ENCODE measurements at regions not wholly inside any gene's neighbourhood (a gene's known extent, or its start where the extent isn't known, plus 50 kb on each side); places are given as distances from the start of the nearest gene placed in this dataset.

GRCh38 chr15:72847033-72847432, 63.5 kb upstream of the ADPGK start:
- POLR2A ChIA-PET, result no interaction called here
- H3K9me3 Mint-ChIP-seq, result peaks cover 6% of the 10 kb centered on the region
- no peak overlapping the region for H3K4me3 Mint-ChIP-seq
- H3K27me3 Mint-ChIP-seq (ENCODE audit: low read depth), result peaks cover 24% of the 10 kb centered on the region
- TF ChIP-seq STAT6 (CRISPR knock-in tag; conservative IDR thresholded peaks at IDR 0.05; ENCODE audit: low read depth) (no peak), NFYB (CRISPR knock-in tag; conservative IDR thresholded peaks at IDR 0.05; ENCODE audit: low read depth) (no peak), AR (CRISPR knock-in tag; IDR thresholded peaks at IDR 0.05) (no peak), JUN (CRISPR knock-in tag; IDR thresholded peaks at IDR 0.05) (no peak), PRDM15 (CRISPR knock-in tag; IDR thresholded peaks at IDR 0.05) (no peak), CBFB (CRISPR knock-in tag; IDR thresholded peaks at IDR 0.05; ENCODE audit: low read depth) (no peak), ZNF121 (CRISPR knock-in tag; IDR thresholded peaks at IDR 0.05) (peak; percentile 69; the same call in 1 of the 2 replicates), SMAD3 (CRISPR knock-in tag; IDR thresholded peaks at IDR 0.05; ENCODE audit: borderline replicate concordance) (no peak)
- CTCF ChIA-PET, result interaction anchor here (0.6 to 1.9 kb wide), 2 partner anchors 12 to 329 kb away, joined by 3 to 8 read pairs; no protein-coding TSS in a partner anchor
- no peaks in the 10 kb centered on the region for H3K36me3 Mint-ChIP-seq
- DNase-seq (ENCODE audit: low spot score) (no peak), ATAC-seq (no peak)
- H3K4me1 Mint-ChIP-seq, result peaks cover 35% of the 10 kb centered on the region
- no peak overlapping the region for H3K27ac Mint-ChIP-seq

GRCh38 chr15:72845981-72846383, 62.4 kb upstream of the ADPGK start:
- ChIA-PET CTCF (interaction anchor here (1.2 to 1.9 kb wide), 2 partner anchors 11 to 420 kb away, joined by 3 to 8 read pairs; no protein-coding TSS in a partner anchor), POLR2A (no interaction called here)
- Mint-ChIP-seq H3K4me3 (no peak overlapping the region), H3K27me3 (ENCODE audit: low read depth) (peaks cover 24% of the 10 kb centered on the region), H3K4me1 (peaks cover 34% of the 10 kb centered on the region), H3K36me3 (no peaks in the 10 kb centered on the region), H3K9me3 (peaks cover 6% of the 10 kb centered on the region), H3K27ac (no peak overlapping the region)
- DNase-seq (ENCODE audit: low spot score) (no peak), ATAC-seq (no peak)
- TF ChIP-seq ZNF219 (CRISPR knock-in tag; IDR thresholded peaks at IDR 0.05; ENCODE audit: borderline replicate concordance) (no peak), ERG (CRISPR knock-in tag; IDR thresholded peaks at IDR 0.05) (no peak), ZBTB21 (CRISPR knock-in tag; IDR thresholded peaks at IDR 0.05; ENCODE audit: borderline replicate concordance) (no peak), KAT7 (CRISPR knock-in tag; IDR thresholded peaks at IDR 0.05; ENCODE audit: borderline replicate concordance) (no peak), ESRRA (CRISPR knock-in tag; IDR thresholded peaks at IDR 0.05; ENCODE audit: borderline replicate concordance) (no peak), NFE2L1 (CRISPR knock-in tag; IDR thresholded peaks at IDR 0.05) (no peak), TEAD1 (CRISPR knock-in tag; IDR thresholded peaks at IDR 0.05) (no peak), FOXP4 (CRISPR knock-in tag; IDR thresholded peaks at IDR 0.05) (no peak), NFATC4 (CRISPR knock-in tag; IDR thresholded peaks at IDR 0.05) (no peak), MLX (CRISPR knock-in tag; IDR thresholded peaks at IDR 0.05) (no peak), NFYB (CRISPR knock-in tag; conservative IDR thresholded peaks at IDR 0.05; ENCODE audit: low read depth) (no peak), NR2C2 (CRISPR knock-in tag; IDR thresholded peaks at IDR 0.05) (no peak), PREB (CRISPR knock-in tag; IDR thresholded peaks at IDR 0.05; ENCODE audit: borderline replicate concordance) (no peak)
